DOHH2 (cell line): ENCODE measurements at regions not wholly inside any gene's neighbourhood (a gene's known extent, or its start where the extent isn't known, plus 50 kb on each side); places are given as distances from the start of the nearest gene placed in this dataset.
"Not testable (repeated sequence)": the region's sequence is repeated elsewhere in the genome, so short reads cannot be mapped to it uniquely, and the experiment has no call there.

ENCODE experiments used
- H3F3A ChIP-seq: fragments of 200-600 bp; sonication (generic), shearing (Covaris generic); 2 replicates; pipeline ENCODE4 v1.6.0; 2016; ENCODE audit warnings: antibody characterized with exemption, mild to moderate bottlenecking; ENCODE audit not compliant: control insufficient read depth, insufficient read depth
- H3K27ac ChIP-seq: fragments of 200-600 bp; sonication (generic); 2 replicates; pipeline ENCODE4 v1.5.1; 2014; ENCODE audit warnings: low read depth, mild to moderate bottlenecking, low read length, moderate library complexity
- H3K27me3 ChIP-seq: fragments of 200-600 bp; sonication (generic); 2 replicates; pipeline ENCODE4 v1.6.1; 2014; ENCODE audit warnings: mild to moderate bottlenecking, low read length, mixed read lengths; ENCODE audit not compliant: control insufficient read depth
- H3K36me3 ChIP-seq: fragments of 200-600 bp; sonication (generic); 2 replicates; pipeline ENCODE4 v1.6.1; 2014; ENCODE audit warnings: mild to moderate bottlenecking, low read length, moderate library complexity, mixed read lengths; ENCODE audit not compliant: control insufficient read depth
- H3K4me1 ChIP-seq: fragments of 200-600 bp; sonication (generic); 2 replicates; pipeline ENCODE4 v1.6.1; 2014; ENCODE audit warnings: mild to moderate bottlenecking, low read length, mixed read lengths; ENCODE audit not compliant: control insufficient read depth
- H3K4me2 ChIP-seq: fragments of 200-600 bp; sonication (generic); 2 replicates; pipeline ENCODE4 v1.6.0; 2014; ENCODE audit warnings: mild to moderate bottlenecking, low read length, moderate library complexity
- H3K4me3 ChIP-seq: fragments of 200-600 bp; sonication (generic); 2 replicates; pipeline ENCODE4 v1.5.1; 2014; ENCODE audit warnings: mild to moderate bottlenecking, low read length, mixed read lengths
- H3K79me2 ChIP-seq: fragments of 200-600 bp; sonication (generic); 2 replicates; pipeline ENCODE4 v1.6.1; 2014; ENCODE audit warnings: mild to moderate bottlenecking, low read length, mixed read lengths; ENCODE audit not compliant: control insufficient read depth
- H3K9me2 ChIP-seq: fragments of 200-600 bp; sonication (generic); replicated peaks from 2 replicates; pipeline ENCODE4 v1.6.1; 2014; ENCODE audit warnings: mild to moderate bottlenecking, low read length, mixed read lengths; ENCODE audit not compliant: control insufficient read depth
- H3K9me3 ChIP-seq: fragments of 200-600 bp; sonication (generic); 2 replicates; pipeline ENCODE4 v1.6.1; 2014; ENCODE audit warnings: antibody characterized with exemption, low read length, mixed read lengths; ENCODE audit not compliant: control insufficient read depth, insufficient read depth
- H4K20me1 ChIP-seq: fragments of 200-600 bp; sonication (generic); 2 replicates; pipeline ENCODE4 v1.6.0; 2014; ENCODE audit warnings: low read depth, mild to moderate bottlenecking, antibody characterized with exemption, low read length, moderate library complexity; ENCODE audit not compliant: control insufficient read depth, insufficient read depth
- EZH2phosphoT487 ChIP-seq: fragments of 200-600 bp; sonication (generic); IDR thresholded peaks from 2 replicates; pipeline ENCODE4 v1.6.1; 2017; ENCODE audit warnings: borderline replicate concordance, mild to moderate bottlenecking, antibody characterized with exemption, low read length, moderate library complexity, mixed read lengths
- TF ChIP-seq, protein P1 (sequence below): fragments of 200-600 bp; sonication (generic); IDR thresholded peaks from one replicate; pipeline ENCODE4 v1.5.1; 2014; ENCODE audit warnings: antibody characterized with exemption, mild to moderate bottlenecking, low read depth, low read length; ENCODE audit not compliant: poor library complexity, severe bottlenecking

DNA sequence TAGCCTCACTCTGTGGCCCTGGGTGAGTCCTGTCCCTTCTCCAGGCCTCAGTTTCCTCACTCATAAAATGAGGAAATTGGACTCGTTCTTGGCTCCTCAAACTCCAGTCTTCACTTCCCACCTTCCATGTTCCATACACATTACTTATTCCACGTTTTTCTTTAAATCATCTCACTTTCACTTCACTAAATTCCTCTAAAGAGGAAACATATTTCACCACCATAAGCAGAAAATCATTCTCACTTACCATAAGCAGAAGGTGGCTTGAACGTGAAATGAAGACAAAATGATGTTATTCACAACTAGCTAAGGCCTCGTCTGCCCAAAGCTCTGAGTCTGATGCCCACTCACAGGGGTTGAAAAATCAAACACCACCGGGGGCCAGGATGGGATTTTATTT lies 278.3 kb downstream of the ADGRD1 start:
- no peaks in the 10 kb centered on the region for H3K9me3 ChIP-seq
- no peaks in the 10 kb centered on the region for H3K27me3 ChIP-seq
- no peak overlapping the region for H3K27ac ChIP-seq
- H3K4me1 ChIP-seq = peaks cover 28% of the 10 kb centered on the region
- no peaks in the 10 kb centered on the region for H3K9me2 ChIP-seq
- no peaks in the 10 kb centered on the region for H3F3A ChIP-seq
- TF ChIP-seq EZH2phosphoT487 = no peak
- TF ChIP-seq, protein P1, sequence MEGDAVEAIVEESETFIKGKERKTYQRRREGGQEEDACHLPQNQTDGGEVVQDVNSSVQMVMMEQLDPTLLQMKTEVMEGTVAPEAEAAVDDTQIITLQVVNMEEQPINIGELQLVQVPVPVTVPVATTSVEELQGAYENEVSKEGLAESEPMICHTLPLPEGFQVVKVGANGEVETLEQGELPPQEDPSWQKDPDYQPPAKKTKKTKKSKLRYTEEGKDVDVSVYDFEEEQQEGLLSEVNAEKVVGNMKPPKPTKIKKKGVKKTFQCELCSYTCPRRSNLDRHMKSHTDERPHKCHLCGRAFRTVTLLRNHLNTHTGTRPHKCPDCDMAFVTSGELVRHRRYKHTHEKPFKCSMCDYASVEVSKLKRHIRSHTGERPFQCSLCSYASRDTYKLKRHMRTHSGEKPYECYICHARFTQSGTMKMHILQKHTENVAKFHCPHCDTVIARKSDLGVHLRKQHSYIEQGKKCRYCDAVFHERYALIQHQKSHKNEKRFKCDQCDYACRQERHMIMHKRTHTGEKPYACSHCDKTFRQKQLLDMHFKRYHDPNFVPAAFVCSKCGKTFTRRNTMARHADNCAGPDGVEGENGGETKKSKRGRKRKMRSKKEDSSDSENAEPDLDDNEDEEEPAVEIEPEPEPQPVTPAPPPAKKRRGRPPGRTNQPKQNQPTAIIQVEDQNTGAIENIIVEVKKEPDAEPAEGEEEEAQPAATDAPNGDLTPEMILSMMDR = no peak
- peak overlapping the region; percentile 39 for H3K4me2 ChIP-seq
- no peaks in the 10 kb centered on the region for H4K20me1 ChIP-seq
- no peaks in the 10 kb centered on the region for H3K36me3 ChIP-seq
- no peak overlapping the region for H3K4me3 ChIP-seq
- no peaks in the 10 kb centered on the region for H3K79me2 ChIP-seq

DNA sequence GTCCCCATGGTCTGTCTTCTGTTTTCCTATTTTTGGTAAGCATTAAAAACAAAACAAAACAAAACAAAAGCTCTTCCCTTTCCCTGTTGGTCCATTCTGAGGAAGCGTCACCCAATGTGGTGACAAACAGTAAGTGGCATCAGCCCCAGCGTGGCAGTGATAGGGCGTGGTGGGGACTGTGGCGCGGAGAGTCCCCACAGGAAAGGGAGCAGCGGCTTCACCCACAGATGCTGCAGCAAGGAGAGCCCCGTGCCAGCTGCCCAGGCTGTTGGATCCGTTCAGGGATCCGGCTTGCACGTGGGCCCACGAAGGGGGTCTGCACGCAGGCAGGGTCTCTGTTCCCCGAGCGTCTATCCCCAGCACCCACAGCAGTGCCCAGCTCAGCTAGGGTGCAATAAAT lies 279.2 kb downstream of the ADGRD1 start:
- not testable (repeated sequence) for H3K27ac ChIP-seq, H3K4me3 ChIP-seq, H3K27me3 ChIP-seq, H3K9me2 ChIP-seq, H4K20me1 ChIP-seq, H3K4me2 ChIP-seq, H3K79me2 ChIP-seq, H3K9me3 ChIP-seq, H3F3A ChIP-seq, H3K36me3 ChIP-seq
- H3K4me1 ChIP-seq = peaks cover 28% of the 10 kb centered on the region

DNA sequence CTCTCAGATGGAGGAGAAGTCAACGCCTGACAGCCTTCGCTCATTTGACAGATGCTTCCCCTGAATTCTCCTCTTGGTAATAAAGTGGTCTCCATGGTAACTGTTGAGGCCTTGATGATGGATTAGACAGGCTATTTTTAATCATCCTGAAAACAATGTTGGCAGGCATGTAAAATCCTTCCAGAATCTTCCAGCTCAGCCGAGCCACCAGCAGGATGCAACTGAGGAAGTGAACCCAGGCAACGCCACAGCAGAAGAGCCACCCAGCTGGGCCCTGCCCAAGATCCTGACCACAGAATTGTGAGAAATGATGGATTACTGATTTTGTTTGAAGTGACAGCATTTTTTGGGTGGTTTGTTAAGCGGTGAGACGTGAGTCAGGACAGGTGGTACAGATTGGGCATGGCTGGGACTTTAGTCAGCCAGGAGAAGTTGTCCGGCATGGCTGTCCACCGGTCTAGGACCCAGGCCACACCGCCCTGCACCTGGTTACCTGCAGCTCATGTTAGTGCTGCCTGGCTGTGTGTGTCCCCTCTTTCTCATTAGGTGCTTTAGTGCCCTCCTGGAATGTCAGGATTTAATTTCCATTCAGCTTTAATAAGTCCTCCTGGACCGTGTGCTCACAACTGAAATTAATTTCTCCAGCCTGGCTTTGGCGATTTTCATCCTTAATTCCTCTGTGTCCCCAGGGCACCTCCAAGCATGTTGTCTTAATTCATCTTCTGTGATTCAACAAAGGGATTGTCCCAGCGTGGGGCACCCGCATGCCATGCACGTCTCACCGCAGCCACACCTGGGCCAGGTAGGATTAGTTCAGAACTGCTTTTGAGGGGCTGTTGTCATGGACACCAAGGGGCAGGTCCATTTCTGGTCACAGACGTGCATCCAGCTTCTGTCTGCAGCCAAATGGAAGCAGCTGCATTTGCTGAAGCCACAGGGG lies 280.4 kb downstream of the ADGRD1 start:
- not testable (repeated sequence) for H3K4me2 ChIP-seq, H3K27ac ChIP-seq, H4K20me1 ChIP-seq, H3K4me3 ChIP-seq, H3K9me2 ChIP-seq, H3K36me3 ChIP-seq, H3K27me3 ChIP-seq, H3F3A ChIP-seq, H3K79me2 ChIP-seq, H3K9me3 ChIP-seq
- H3K4me1 ChIP-seq = peaks cover 28% of the 10 kb centered on the region

DNA sequence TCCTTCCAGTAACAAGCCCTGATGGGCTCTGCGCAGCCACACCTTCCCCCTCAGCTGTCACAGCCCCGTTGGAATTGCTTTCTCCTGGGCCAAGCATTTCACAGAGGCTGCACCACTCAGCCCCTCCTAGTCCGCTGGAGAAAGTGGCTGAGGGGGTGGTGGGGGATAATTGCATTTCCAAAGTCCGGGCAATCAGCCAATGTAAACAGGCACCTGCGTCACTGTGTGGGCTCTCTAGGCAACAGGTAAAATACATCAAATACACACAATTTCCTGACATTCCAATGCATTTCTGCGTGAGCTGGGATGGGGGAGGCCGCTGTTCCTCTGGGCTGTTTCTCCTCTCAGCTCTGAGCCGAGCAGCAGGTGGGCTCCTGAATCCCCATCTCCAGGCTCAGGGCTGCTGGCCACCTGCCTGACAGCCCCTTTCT lies 281.1 kb downstream of the ADGRD1 start:
- not testable (repeated sequence) for H3K27ac ChIP-seq, H3K9me2 ChIP-seq, H3K4me3 ChIP-seq, H3K9me3 ChIP-seq, H3F3A ChIP-seq, H4K20me1 ChIP-seq, H3K27me3 ChIP-seq, H3K4me2 ChIP-seq, H3K36me3 ChIP-seq, H3K79me2 ChIP-seq
- H3K4me1 ChIP-seq = peaks cover 24% of the 10 kb centered on the region

DNA sequence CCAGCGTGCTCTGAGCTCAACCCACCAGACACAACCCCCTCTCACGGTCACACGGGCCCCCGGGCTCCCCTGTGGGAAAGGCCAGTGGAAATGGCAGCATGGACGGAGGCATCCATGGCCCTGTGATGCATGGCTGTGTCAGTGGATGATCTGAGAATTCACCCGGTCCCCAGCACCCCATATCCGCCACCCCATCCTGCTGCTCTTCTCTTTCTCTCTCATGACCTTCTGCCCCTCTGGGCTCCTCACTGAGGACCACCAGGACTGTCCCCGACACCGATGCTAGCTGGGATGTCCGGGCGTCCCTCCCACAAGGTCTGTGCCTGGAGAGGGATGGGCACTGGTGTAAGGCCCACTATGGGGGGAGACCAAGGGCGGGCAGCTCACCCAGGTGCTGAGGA lies 282.2 kb downstream of the ADGRD1 start:
- no peak overlapping the region for H3K27ac ChIP-seq
- H3K4me1 ChIP-seq = peaks cover 14% of the 10 kb centered on the region
- TF ChIP-seq EZH2phosphoT487 = no peak
- TF ChIP-seq, protein P1 = no peak
- H3K27me3 ChIP-seq = no peaks in the 10 kb centered on the region
- no peaks in the 10 kb centered on the region for H4K20me1 ChIP-seq
- no peaks in the 10 kb centered on the region for H3K36me3 ChIP-seq
- H3K4me2 ChIP-seq = no peak overlapping the region
- no peaks in the 10 kb centered on the region for H3K9me2 ChIP-seq
- H3K4me3 ChIP-seq = no peak overlapping the region
- no peaks in the 10 kb centered on the region for H3K9me3 ChIP-seq
- H3F3A ChIP-seq = no peaks in the 10 kb centered on the region
- no peaks in the 10 kb centered on the region for H3K79me2 ChIP-seq
